ENCODE measurements at regions not wholly inside any gene's neighbourhood (a gene's known extent, or its start where the extent isn't known, plus 50 kb on each side); places are given as distances from the start of the nearest gene placed in this dataset.

DNA sequence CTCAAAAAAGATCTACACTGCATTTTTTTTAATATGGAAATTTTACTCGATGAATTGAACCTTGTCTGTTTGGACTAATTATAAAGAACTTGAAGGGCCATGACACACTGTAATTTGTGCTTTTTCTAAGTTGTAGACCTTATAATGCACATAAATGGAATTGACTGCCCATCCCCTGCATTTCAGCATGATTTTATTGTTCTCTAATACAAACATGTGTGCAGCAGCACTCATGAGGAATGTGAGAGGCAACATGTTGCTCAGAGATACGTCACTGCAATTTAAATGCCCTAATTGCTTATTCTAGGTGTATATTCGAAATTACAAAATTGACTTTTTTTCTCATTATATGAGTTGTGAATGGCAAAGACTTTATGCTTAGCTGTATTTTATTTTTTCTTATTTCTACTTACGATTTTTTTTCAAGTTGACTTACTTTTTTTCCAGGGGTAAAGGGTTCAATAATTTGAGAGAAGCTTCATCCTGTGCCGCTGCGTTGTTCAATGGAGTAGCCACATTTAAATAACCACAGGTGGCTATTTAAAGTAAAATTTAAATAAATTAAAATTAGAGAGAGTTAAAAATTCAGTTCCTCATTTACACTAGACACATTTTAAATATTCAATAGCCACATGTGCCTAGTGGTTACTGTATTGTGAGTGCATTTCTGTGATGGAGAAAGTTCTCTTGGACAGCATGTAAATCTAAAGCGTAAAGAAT lies 1346.4 kb downstream of the ROBO1 start:
- no peak for DNase-seq
- no peaks in the 10 kb centered on the region for H3K9me3 ChIP-seq
- TF ChIP-seq EP300 (IDR thresholded peaks at IDR 0.05) (no peak), POLR2A (IDR thresholded peaks at IDR 0.05) (no peak)
- TF ChIP-seq, protein P1, sequence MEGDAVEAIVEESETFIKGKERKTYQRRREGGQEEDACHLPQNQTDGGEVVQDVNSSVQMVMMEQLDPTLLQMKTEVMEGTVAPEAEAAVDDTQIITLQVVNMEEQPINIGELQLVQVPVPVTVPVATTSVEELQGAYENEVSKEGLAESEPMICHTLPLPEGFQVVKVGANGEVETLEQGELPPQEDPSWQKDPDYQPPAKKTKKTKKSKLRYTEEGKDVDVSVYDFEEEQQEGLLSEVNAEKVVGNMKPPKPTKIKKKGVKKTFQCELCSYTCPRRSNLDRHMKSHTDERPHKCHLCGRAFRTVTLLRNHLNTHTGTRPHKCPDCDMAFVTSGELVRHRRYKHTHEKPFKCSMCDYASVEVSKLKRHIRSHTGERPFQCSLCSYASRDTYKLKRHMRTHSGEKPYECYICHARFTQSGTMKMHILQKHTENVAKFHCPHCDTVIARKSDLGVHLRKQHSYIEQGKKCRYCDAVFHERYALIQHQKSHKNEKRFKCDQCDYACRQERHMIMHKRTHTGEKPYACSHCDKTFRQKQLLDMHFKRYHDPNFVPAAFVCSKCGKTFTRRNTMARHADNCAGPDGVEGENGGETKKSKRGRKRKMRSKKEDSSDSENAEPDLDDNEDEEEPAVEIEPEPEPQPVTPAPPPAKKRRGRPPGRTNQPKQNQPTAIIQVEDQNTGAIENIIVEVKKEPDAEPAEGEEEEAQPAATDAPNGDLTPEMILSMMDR (IDR thresholded peaks at IDR 0.05) = no peak
- WGBS, 3 donors = 90 to 95% (median 94%) methylated on average over 7 of the region's 7 CpGs
- H3K4me1 ChIP-seq (ENCODE audit: insufficient read depth) = no peaks in the 10 kb centered on the region
- no peak overlapping the region for H3K4me3 ChIP-seq
- no peaks in the 10 kb centered on the region for H3K27me3 ChIP-seq
- no peaks in the 10 kb centered on the region for H3K36me3 ChIP-seq
- intact Hi-C loops (cut with DNase I) = no loop called here
- no peak overlapping the region for H3K27ac ChIP-seq

DNA sequence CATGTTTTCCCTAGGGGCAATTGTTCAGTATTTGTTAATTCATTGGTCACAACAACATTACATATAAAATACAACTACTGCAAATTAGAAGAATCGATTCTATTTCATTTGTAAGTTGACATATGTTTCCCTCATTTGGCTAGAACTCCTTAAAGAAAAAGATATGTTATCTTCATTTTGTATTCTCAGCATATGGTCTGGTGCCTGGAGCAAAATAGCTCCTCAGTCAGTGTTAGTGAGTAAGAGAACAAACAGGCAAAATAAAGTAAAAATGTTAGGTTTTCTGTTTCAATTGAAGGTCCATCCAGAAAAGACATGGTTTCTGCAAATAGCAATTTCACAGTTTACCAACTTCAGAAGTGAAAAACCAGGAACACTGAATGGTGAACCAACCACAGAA lies 1343.1 kb downstream of the ROBO1 start:
- Histone ChIP-seq H3K27ac (no peak overlapping the region), H3K4me3 (no peak overlapping the region), H3K4me1 (ENCODE audit: insufficient read depth) (no peaks in the 10 kb centered on the region), H3K27me3 (no peaks in the 10 kb centered on the region), H3K9me3 (no peaks in the 10 kb centered on the region), H3K36me3 (no peaks in the 10 kb centered on the region)
- 5 to 14% (median 9%) methylated on average over 1 of the region's 1 CpG for WGBS, 3 donors
- DNase-seq = no peak
- no peak for TF ChIP-seq EP300 (IDR thresholded peaks at IDR 0.05)
- intact Hi-C loops (cut with DNase I) = no loop called here

- Histone ChIP-seq H3K27me3 (no peaks in the 10 kb centered on the region), H3K4me3 (no peak overlapping the region), H3K27ac (no peak overlapping the region), H3K36me3 (no peaks in the 10 kb centered on the region), H3K9me3 (no peaks in the 10 kb centered on the region), H3K4me1 (ENCODE audit: insufficient read depth) (no peaks in the 10 kb centered on the region)
- WGBS, 3 donors = 27 to 54% (median 31%) methylated on average over 1 of the region's 1 CpG
- TF ChIP-seq EP300 (IDR thresholded peaks at IDR 0.05) = no peak
- no peak for DNase-seq
- intact Hi-C loops (cut with DNase I) = no loop called here
Measured at GRCh38 chr3:78426454-78426853, 1341.3 kb downstream of the ROBO1 start.

- H3K9me3 ChIP-seq = no peaks in the 10 kb centered on the region
- TF ChIP-seq, protein P1 (IDR thresholded peaks at IDR 0.05) = no peak
- TF ChIP-seq POLR2A (IDR thresholded peaks at IDR 0.05) (no peak), EP300 (IDR thresholded peaks at IDR 0.05) (no peak)
- no peaks in the 10 kb centered on the region for H3K4me1 ChIP-seq (ENCODE audit: insufficient read depth)
- intact Hi-C loops (cut with DNase I) = no loop called here
- H3K27ac ChIP-seq = no peak overlapping the region
- H3K27me3 ChIP-seq = no peaks in the 10 kb centered on the region
- H3K4me3 ChIP-seq = no peak overlapping the region
- no peak for DNase-seq
- no peaks in the 10 kb centered on the region for H3K36me3 ChIP-seq
Measured at GRCh38 chr3:78427303-78427702, 1340.5 kb downstream of the ROBO1 start.

DNA sequence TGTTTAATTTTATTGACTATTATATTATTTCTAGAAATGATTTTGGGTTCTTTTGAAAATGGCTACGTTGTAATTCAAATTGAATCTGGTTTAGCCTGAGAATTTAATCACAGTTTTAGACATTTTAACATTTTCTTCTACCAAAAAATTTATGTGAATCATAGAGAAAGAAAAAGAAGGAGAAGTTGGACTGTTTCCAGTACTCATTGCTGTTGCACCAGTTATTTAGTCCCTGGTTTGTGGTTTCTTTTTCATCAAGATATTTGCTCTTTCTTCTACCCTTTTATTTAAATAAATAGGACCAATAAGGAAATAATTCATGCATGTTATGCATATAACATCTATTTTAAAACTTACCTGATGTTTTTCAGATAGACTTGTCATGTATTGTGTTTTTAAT lies 1337.1 kb downstream of the ROBO1 start:
- WGBS, 3 donors = 84 to 90% (median 88%) methylated on average over 1 of the region's 1 CpG
- intact Hi-C loops (cut with DNase I) = no loop called here
- no peak overlapping the region for H3K27ac ChIP-seq
- H3K4me1 ChIP-seq (ENCODE audit: insufficient read depth) = no peaks in the 10 kb centered on the region
- H3K27me3 ChIP-seq = no peaks in the 10 kb centered on the region
- DNase-seq = no peak
- H3K36me3 ChIP-seq = no peaks in the 10 kb centered on the region
- no peak overlapping the region for H3K4me3 ChIP-seq
- TF ChIP-seq POLR2A (IDR thresholded peaks at IDR 0.05) (no peak), EP300 (IDR thresholded peaks at IDR 0.05) (no peak)
- TF ChIP-seq, protein P1 (IDR thresholded peaks at IDR 0.05) = no peak
- H3K9me3 ChIP-seq = no peaks in the 10 kb centered on the region
